Activated CD4-positive, alpha-beta memory T cell treated with anti-CD3 and anti-CD28 coated beads, Interleukin-2, amount 10 ng/mL, durations not matched to agents 7 days and 5 days (primary cell): ENCODE measurements at regions not wholly inside any gene's neighbourhood (a gene's known extent, or its start where the extent isn't known, plus 50 kb on each side); places are given as distances from the start of the nearest gene placed in this dataset.

Source experiments
- CTCF ChIA-PET: fragments of 350-600 bp; sonication (Branson Sonifier 250); formaldehyde crosslinking; loops from one replicate; lab custom pipeline; 2021; ENCODE audit warnings: antibody characterized with exemption, inconsistent platforms; lab: Charles Lee
- POLR2A ChIA-PET: fragments of 350-600 bp; sonication (Branson Sonifier 250); formaldehyde crosslinking; loops from one replicate; lab custom pipeline; 2021; ENCODE audit warnings: antibody characterized with exemption; lab: Charles Lee
- DNase-seq: peaks from one replicate; pipeline ENCODE4 v3.0.0-alpha.2; 2020
- H3K27ac Mint-ChIP-seq: one replicate; pipeline ENCODE4 v1.8.0; 2021; ENCODE audit warnings: mild to moderate bottlenecking, mixed read lengths
- H3K27me3 Mint-ChIP-seq: one replicate; pipeline ENCODE4 v1.8.0; 2021; ENCODE audit warnings: mixed read lengths
- H3K36me3 Mint-ChIP-seq: one replicate; pipeline ENCODE4 v1.8.0; 2021; ENCODE audit warnings: low read depth, mixed read lengths
- H3K4me1 Mint-ChIP-seq: one replicate; pipeline ENCODE4 v1.8.0; 2021; ENCODE audit warnings: mixed read lengths
- H3K4me3 Mint-ChIP-seq: one replicate; pipeline ENCODE4 v1.8.0; 2021; ENCODE audit warnings: mild to moderate bottlenecking, mixed read lengths
- H3K9me3 Mint-ChIP-seq: one replicate; pipeline ENCODE4 v1.8.0; 2021; ENCODE audit warnings: mixed read lengths

DNA sequence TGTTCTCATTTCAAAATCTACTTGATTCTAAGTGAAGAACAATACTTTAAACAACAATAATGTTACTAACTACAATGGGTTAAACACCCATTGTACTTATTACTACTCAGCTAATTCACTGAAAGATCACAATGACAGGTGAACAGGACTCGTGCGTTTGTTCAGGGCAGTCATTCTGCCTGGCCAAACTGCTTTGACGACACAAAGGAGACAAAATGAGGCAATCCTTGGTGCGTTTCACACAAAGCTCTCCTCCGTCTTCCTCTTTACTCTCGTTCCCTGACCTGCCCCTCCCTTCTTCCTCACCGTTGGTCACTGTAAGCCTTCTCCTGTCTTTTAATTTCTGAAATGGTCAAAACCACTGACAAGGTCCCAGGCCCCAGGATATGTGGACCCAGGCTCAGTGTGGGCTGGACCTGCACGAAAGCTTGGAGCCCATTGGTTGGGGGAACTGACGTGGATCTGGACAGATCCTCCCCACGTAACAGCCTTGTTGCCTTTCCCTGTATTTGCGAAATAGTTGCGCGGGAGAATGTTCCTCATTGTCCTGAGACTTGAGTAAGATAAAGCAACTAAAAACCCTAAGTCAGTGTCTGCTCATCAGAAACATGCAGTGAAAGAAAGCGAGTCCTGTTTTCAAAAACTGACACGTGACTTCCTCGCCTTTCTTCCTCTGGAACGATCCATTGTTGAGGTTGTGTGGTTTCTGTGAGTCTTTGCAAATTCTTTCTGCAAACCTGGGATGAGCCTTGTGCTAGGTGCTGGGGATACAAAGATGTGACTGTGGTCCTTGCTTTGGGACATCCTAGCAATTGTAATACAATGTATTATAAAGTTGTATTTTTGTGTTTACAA lies 147.1 kb upstream of the RGMA start:
- Mint-ChIP-seq H3K9me3 (no peaks in the 10 kb centered on the region), H3K4me1 (peaks cover 21% of the 10 kb centered on the region), H3K36me3 (no peaks in the 10 kb centered on the region), H3K4me3 (peak overlapping the region; percentile 43), H3K27me3 (peaks cover 22% of the 10 kb centered on the region), H3K27ac (no peak overlapping the region)
- no peak for DNase-seq
- POLR2A ChIA-PET, result no interaction called here
- CTCF ChIA-PET, result interaction anchor here (0.9 kb wide), 1 partner anchor 148 kb away, joined by 3 read pairs; no protein-coding TSS in a partner anchor

- POLR2A ChIA-PET, result no interaction called here
- Mint-ChIP-seq H3K27me3 (peaks cover 28% of the 10 kb centered on the region), H3K9me3 (no peaks in the 10 kb centered on the region), H3K4me1 (peaks cover 23% of the 10 kb centered on the region), H3K36me3 (no peaks in the 10 kb centered on the region), H3K27ac (no peak overlapping the region), H3K4me3 (no peak overlapping the region)
- CTCF ChIA-PET, result interaction anchor here (0.9 kb wide), 1 partner anchor 147 kb away, joined by 3 read pairs; no protein-coding TSS in a partner anchor
- DNase-seq, result no peak
These were observed 146.3 kb upstream of the RGMA start for GRCh38 chr15:93235269-93235668.

DNA sequence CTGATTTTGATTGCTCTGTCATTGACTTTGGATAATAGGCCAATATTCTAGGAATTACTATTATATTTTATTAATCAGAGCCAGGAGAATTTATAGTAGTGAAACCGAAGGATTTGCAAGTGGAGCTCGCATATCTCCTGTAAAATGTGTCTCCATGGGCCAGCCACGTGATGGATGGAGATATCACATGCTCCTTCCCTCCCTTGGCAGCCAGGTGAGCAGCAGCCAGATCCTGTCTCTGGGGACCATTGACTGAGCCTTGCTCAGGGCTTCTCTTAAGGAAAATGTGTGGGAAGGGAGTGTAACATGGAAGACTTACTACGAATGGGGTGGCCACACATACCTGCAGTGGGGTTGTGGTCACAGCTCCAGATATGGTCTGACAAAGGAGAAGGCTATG lies 144.7 kb upstream of the RGMA start:
- CTCF ChIA-PET, result interaction anchor here (1.2 kb wide), 1 partner anchor 16 kb away, joined by 3 read pairs; no protein-coding TSS in a partner anchor
- Mint-ChIP-seq H3K9me3 (no peaks in the 10 kb centered on the region), H3K4me3 (no peak overlapping the region), H3K36me3 (no peaks in the 10 kb centered on the region), H3K27ac (no peak overlapping the region), H3K4me1 (peaks cover 23% of the 10 kb centered on the region), H3K27me3 (peaks cover 34% of the 10 kb centered on the region)
- DNase-seq, result no peak
- POLR2A ChIA-PET, result no interaction called here

- no peak overlapping the region for H3K27ac Mint-ChIP-seq
- peaks cover 33% of the 10 kb centered on the region for H3K27me3 Mint-ChIP-seq
- H3K4me1 Mint-ChIP-seq, result peaks cover 23% of the 10 kb centered on the region
- H3K4me3 Mint-ChIP-seq, result no peak overlapping the region
- POLR2A ChIA-PET, result no interaction called here
- DNase-seq, result no peak
- CTCF ChIA-PET, result no interaction called here
- H3K36me3 Mint-ChIP-seq, result no peaks in the 10 kb centered on the region
- no peaks in the 10 kb centered on the region for H3K9me3 Mint-ChIP-seq
These were observed 143.8 kb upstream of the RGMA start for GRCh38 chr15:93232845-93233244.

DNA sequence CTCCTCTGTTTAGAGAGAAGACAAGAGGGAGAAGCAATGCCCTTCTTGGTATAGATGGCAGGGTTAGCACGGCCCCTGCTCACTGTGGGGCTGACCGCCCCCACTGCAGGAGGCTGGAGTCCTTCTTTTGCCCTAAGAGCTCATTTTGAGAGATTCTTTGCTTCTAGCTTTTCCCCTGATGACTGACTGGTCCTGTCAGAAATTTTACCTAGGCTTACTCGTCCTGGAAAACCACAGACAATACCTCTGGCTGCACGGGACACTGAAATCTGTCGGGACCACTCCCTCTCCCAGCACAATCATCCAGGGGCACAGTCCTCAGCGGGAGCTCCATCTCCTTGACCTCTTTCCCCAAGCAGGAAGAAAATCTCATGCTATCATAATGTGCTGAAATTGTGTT lies 143.0 kb upstream of the RGMA start:
- no peak for DNase-seq
- POLR2A ChIA-PET, result no interaction called here
- Mint-ChIP-seq H3K4me1 (peaks cover 23% of the 10 kb centered on the region), H3K36me3 (no peaks in the 10 kb centered on the region), H3K9me3 (no peaks in the 10 kb centered on the region), H3K4me3 (no peak overlapping the region), H3K27me3 (peaks cover 36% of the 10 kb centered on the region), H3K27ac (no peak overlapping the region)
- CTCF ChIA-PET, result interaction anchor here (1.4 to 2.2 kb wide), 2 partner anchors 144 to 201 kb away, joined by 4 to 5 read pairs; no protein-coding TSS in a partner anchor

DNA sequence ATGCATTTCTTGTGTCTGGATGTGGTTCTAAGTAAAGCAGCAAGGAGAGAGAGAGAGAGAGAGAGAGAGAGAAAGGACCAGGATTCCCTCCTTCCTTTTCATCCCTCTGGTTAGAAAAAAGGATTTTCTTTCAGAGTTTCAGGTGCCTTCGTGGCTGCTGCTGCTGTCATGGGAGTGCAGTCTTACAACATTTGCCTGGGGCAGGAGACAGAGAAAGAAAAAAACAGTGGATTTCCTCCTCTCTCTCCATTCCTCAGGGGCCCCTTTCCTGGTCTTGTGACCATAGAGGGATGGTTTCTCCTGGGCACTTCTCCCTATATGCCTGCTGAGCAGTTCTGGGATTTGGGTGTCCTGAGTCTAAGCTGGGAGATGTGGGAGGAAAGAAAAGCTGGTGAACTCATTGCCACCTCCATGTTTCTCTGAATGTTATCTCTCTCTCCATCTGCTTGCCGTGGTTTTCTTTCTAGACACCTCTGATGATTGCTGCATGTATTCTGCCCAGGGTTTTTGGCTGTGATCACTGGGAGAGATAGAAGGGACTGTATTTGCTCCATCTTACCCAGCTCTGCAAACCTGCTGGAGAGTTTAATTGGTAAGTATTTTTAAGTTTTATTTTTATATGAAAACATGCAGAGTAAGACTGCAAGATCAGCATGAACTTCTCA lies 142.4 kb upstream of the RGMA start:
- Mint-ChIP-seq H3K36me3 (no peaks in the 10 kb centered on the region), H3K27ac (no peak overlapping the region), H3K4me3 (no peak overlapping the region), H3K9me3 (no peaks in the 10 kb centered on the region), H3K4me1 (peaks cover 21% of the 10 kb centered on the region), H3K27me3 (peaks cover 36% of the 10 kb centered on the region)
- CTCF ChIA-PET, result interaction anchor here (1.4 to 2.2 kb wide), 2 partner anchors 144 to 201 kb away, joined by 4 to 5 read pairs; no protein-coding TSS in a partner anchor
- no peak for DNase-seq
- POLR2A ChIA-PET, result no interaction called here

- no peak for DNase-seq
- no peak overlapping the region for H3K27ac Mint-ChIP-seq
- no peak overlapping the region for H3K4me3 Mint-ChIP-seq
- H3K36me3 Mint-ChIP-seq, result no peaks in the 10 kb centered on the region
- CTCF ChIA-PET, result no interaction called here
- H3K27me3 Mint-ChIP-seq, result peaks cover 45% of the 10 kb centered on the region
- H3K9me3 Mint-ChIP-seq, result no peaks in the 10 kb centered on the region
- POLR2A ChIA-PET, result no interaction called here
- H3K4me1 Mint-ChIP-seq, result peaks cover 23% of the 10 kb centered on the region
These were observed 139.5 kb upstream of the RGMA start for GRCh38 chr15:93228546-93228945.

DNA sequence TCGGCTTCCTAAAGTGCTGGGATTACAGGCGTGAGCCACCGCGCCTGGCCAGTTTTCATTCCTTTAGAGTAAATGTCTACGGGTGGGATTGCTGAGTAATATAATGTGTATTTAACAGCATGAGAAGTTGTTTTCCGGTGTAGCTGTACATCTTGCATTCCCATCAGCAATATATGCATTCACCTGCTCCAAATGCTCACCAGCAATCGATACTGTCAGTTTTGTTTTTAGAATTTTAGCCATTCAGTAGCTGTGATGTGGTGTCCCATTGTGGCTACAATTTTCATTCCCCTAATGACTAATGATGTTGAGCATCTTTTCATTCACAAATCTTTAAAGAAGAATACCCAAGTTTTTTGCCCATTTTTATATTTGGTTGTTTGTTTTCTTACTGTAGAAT lies 134.8 kb upstream of the RGMA start:
- no peaks in the 10 kb centered on the region for H3K9me3 Mint-ChIP-seq
- peaks cover 41% of the 10 kb centered on the region for H3K27me3 Mint-ChIP-seq
- no peak for DNase-seq
- ChIA-PET POLR2A (no interaction called here), CTCF (no interaction called here)
- peaks cover 14% of the 10 kb centered on the region for H3K4me1 Mint-ChIP-seq
- H3K27ac Mint-ChIP-seq, result no peak overlapping the region
- no peaks in the 10 kb centered on the region for H3K36me3 Mint-ChIP-seq
- H3K4me3 Mint-ChIP-seq, result no peak overlapping the region

DNA sequence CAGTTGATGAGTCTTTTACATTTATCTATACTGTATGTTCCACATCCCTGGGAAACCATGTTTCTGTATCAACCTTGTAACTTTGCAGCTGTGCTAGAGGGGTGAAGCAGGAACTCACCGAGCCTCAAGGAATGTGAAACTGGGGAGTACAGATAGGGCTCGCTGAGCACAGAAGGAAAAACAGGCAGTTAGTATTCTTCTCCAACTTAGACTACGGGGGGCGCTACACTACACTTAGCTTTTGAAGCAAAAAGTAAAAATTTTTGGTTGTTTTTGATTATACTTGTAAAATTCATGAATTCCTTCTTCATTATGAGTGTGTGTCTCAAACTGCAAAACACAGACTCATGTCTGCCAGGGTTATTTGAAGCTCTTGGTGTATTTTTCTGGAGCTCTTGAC lies 132.7 kb upstream of the RGMA start:
- H3K36me3 Mint-ChIP-seq, result no peaks in the 10 kb centered on the region
- no peak for DNase-seq
- peaks cover 14% of the 10 kb centered on the region for H3K4me1 Mint-ChIP-seq
- H3K27ac Mint-ChIP-seq, result no peak overlapping the region
- ChIA-PET CTCF (no interaction called here), POLR2A (no interaction called here)
- H3K9me3 Mint-ChIP-seq, result no peaks in the 10 kb centered on the region
- no peak overlapping the region for H3K4me3 Mint-ChIP-seq
- peaks cover 35% of the 10 kb centered on the region for H3K27me3 Mint-ChIP-seq

GRCh38 chr15:93219859-93220420 lies 130.9 kb upstream of the RGMA start:
- H3K4me1 Mint-ChIP-seq, result peaks cover 10% of the 10 kb centered on the region
- no peak overlapping the region for H3K4me3 Mint-ChIP-seq
- POLR2A ChIA-PET, result no interaction called here
- H3K9me3 Mint-ChIP-seq, result no peaks in the 10 kb centered on the region
- H3K27me3 Mint-ChIP-seq, result peaks cover 24% of the 10 kb centered on the region
- H3K36me3 Mint-ChIP-seq, result no peaks in the 10 kb centered on the region
- no peak overlapping the region for H3K27ac Mint-ChIP-seq
- DNase-seq, result no peak
- CTCF ChIA-PET, result interaction anchor here (1.1 kb wide), 1 partner anchor 13 kb away, joined by 3 read pairs; no protein-coding TSS in a partner anchor

DNA sequence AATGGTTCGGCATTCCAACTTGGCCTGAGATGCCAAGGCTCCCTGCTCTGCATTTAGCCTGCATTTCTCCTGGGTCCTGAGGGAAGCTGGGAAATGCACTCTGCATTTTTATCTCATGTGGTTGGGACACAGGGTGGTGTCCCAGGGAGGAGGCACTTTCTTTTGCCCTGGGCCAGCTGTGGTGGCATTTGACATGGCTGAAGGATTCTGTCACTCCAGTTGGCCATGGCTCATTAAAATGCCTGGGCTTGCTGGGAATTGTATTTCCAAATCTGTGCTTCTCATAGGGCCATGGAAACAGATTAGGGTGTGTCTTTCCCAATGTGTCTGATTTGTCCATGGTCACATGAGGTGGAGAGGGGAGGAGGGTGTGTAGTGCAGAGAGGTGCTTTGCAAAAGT lies 128.3 kb upstream of the RGMA start:
- CTCF ChIA-PET, result no interaction called here
- Mint-ChIP-seq H3K4me1 (peaks cover 4% of the 10 kb centered on the region), H3K36me3 (no peaks in the 10 kb centered on the region), H3K9me3 (no peaks in the 10 kb centered on the region), H3K27ac (no peak overlapping the region), H3K27me3 (peaks cover 14% of the 10 kb centered on the region), H3K4me3 (no peak overlapping the region)
- no peak for DNase-seq
- POLR2A ChIA-PET, result no interaction called here

DNA sequence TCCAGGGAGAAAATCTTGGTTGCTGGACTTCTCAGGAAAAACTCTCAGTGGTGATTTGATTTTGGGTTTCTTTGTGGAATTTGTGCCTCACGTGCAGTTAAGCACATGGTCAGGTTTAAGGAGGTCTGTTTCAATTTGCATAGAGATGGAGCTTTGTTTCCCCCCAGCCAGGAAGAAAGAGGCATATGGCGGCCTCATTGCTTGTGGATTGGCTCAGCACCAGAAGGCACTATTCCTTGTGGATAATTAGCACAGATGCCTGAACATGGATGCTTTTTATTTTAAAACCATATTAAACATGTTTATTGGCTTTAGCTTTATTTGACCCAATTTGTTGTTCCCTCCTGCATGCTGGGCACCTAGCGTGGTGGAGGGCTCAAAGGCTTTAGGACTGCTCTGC lies 125.1 kb upstream of the RGMA start:
- POLR2A ChIA-PET, result no interaction called here
- H3K36me3 Mint-ChIP-seq, result no peaks in the 10 kb centered on the region
- DNase-seq, result no peak
- no peak overlapping the region for H3K4me3 Mint-ChIP-seq
- no peaks in the 10 kb centered on the region for H3K4me1 Mint-ChIP-seq
- CTCF ChIA-PET, result no interaction called here
- no peak overlapping the region for H3K27ac Mint-ChIP-seq
- H3K27me3 Mint-ChIP-seq, result peaks cover 5% of the 10 kb centered on the region
- no peaks in the 10 kb centered on the region for H3K9me3 Mint-ChIP-seq

DNA sequence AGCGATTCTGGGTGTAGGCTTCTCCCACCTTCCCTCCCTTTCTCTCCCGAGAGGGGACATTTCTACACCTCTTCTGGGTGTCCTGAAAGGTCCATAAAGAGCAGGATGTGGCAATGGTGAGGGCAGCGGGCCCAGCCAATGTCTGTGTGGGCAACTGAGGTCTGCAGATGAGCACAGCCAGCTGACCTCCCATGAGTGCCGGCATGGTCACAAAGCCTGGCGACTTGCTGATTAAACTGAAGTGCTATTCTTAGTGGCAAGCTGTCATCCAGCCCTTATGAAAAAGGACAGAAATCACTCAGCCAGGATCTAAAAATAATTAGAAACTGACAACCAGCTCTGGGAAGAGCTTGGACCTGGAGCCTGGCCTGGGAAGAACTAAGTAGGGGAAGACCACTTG lies 124.3 kb upstream of the RGMA start:
- CTCF ChIA-PET, result no interaction called here
- H3K4me3 Mint-ChIP-seq, result no peak overlapping the region

More for the DNA sequence above, 124.3 kb upstream of the RGMA start:
- POLR2A ChIA-PET, result no interaction called here
- H3K27me3 Mint-ChIP-seq, result peaks cover 5% of the 10 kb centered on the region
- no peaks in the 10 kb centered on the region for H3K9me3 Mint-ChIP-seq
- H3K27ac Mint-ChIP-seq, result no peak overlapping the region
- DNase-seq, result no peak
- H3K36me3 Mint-ChIP-seq, result no peaks in the 10 kb centered on the region
- no peaks in the 10 kb centered on the region for H3K4me1 Mint-ChIP-seq
